ENCODE measurements at regions not wholly inside any gene's neighbourhood (a gene's known extent, or its start where the extent isn't known, plus 50 kb on each side); places are given as distances from the start of the nearest gene placed in this dataset.

- peaks cover 3 to 8% of the 10 kb centered on the region in 2 donors for H3K4me1 ChIP-seq (ENCODE audit: control insufficient read depth in 1 of 2, insufficient read depth in 2 of 2, low read length in 2 of 2)
- no peak overlapping the region for H3K27ac ChIP-seq (ENCODE audit: low read depth, low read length)
Observed at GRCh38 chr5:149433524-149434131, 54.5 kb upstream of the IL17B start.

DNA sequence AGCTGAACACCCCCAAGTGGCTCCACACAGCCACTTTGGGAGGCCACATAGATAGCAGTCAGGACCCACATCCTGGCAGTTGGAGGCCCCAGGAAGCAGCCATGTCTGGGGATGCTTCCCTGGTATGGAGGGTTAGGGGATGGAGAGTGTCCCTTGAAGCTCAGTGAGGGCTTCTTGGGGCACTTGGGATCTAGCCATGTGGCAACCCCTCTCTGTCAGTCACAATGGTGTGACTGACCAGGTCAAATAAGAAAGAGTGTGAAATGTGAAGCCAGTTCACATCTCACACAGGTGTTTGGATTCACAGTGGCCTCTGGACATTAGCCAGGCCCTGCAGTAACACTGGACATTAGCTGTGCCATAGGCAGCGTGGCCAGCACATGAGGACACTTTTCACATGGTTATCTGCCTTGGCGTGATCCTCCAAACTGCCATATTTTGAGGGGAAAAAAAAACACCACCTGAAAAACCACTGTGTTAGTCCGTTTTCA lies 53.9 kb upstream of the IL17B start:
- Histone ChIP-seq H3K27me3 (ENCODE audit: control insufficient read depth in 1 of 2, insufficient read depth in 2 of 2, low read length in 2 of 2) (no peaks in the 10 kb centered on the region), H3K9ac (ENCODE audit: low read depth in 1 of 2, low read length in 2 of 2) (no peak overlapping the region), H3K36me3 (ENCODE audit: control insufficient read depth in 1 of 2, insufficient read depth in 2 of 2, low read length in 2 of 2) (peaks cover 0 to 5% of the 10 kb centered on the region in 2 donors), H3K4me3 (ENCODE audit: low read depth in 1 of 2, low read length in 2 of 2) (no peak overlapping the region), H3K4me1 (ENCODE audit: control insufficient read depth in 1 of 2, insufficient read depth in 2 of 2, low read length in 2 of 2) (peaks cover 0 to 8% of the 10 kb centered on the region in 2 donors), H3K9me3 (ENCODE audit: control insufficient read depth in 1 of 2, low read length in 2 of 2) (no peaks in the 10 kb centered on the region), H3K27ac (ENCODE audit: low read depth, low read length) (no peak overlapping the region)

More at GRCh38 chr5:149433524-149434131, 54.5 kb upstream of the IL17B start:
- Histone ChIP-seq H3K9ac (ENCODE audit: low read depth in 1 of 2, low read length in 2 of 2) (no peak overlapping the region), H3K4me3 (ENCODE audit: low read depth in 1 of 2, low read length in 2 of 2) (no peak overlapping the region), H3K9me3 (ENCODE audit: control insufficient read depth in 1 of 2, low read length in 2 of 2) (no peaks in the 10 kb centered on the region), H3K36me3 (ENCODE audit: control insufficient read depth in 1 of 2, insufficient read depth in 2 of 2, low read length in 2 of 2) (peaks cover 0 to 5% of the 10 kb centered on the region in 2 donors), H3K27me3 (ENCODE audit: control insufficient read depth in 1 of 2, insufficient read depth in 2 of 2, low read length in 2 of 2) (no peaks in the 10 kb centered on the region)

- Histone ChIP-seq H3K4me3 (ENCODE audit: low read depth in 1 of 2, low read length in 2 of 2) (no peak overlapping the region), H3K4me1 (ENCODE audit: control insufficient read depth in 1 of 2, insufficient read depth in 2 of 2, low read length in 2 of 2) (peaks cover 0 to 8% of the 10 kb centered on the region in 2 donors), H3K9me3 (ENCODE audit: control insufficient read depth in 1 of 2, low read length in 2 of 2) (no peaks in the 10 kb centered on the region), H3K36me3 (ENCODE audit: control insufficient read depth in 1 of 2, insufficient read depth in 2 of 2, low read length in 2 of 2) (peaks cover 0 to 6% of the 10 kb centered on the region in 2 donors), H3K27ac (ENCODE audit: low read depth, low read length) (no peak overlapping the region), H3K9ac (ENCODE audit: low read depth in 1 of 2, low read length in 2 of 2) (no peak overlapping the region), H3K27me3 (ENCODE audit: control insufficient read depth in 1 of 2, insufficient read depth in 2 of 2, low read length in 2 of 2) (no peaks in the 10 kb centered on the region)
Observed at GRCh38 chr5:149432376-149432775, 53.3 kb upstream of the IL17B start.

GRCh38 chr5:149429839-149430721 lies 51.0 kb upstream of the IL17B start:
- no peak overlapping the region for H3K4me3 ChIP-seq (ENCODE audit: low read depth in 1 of 2, low read length in 2 of 2)
- no peaks in the 10 kb centered on the region for H3K9me3 ChIP-seq (ENCODE audit: control insufficient read depth in 1 of 2, low read length in 2 of 2)
- H3K9ac ChIP-seq (ENCODE audit: low read depth in 1 of 2, low read length in 2 of 2): no peak overlapping the region
- H3K36me3 ChIP-seq (ENCODE audit: control insufficient read depth in 1 of 2, insufficient read depth in 2 of 2, low read length in 2 of 2): peaks cover 0 to 10% of the 10 kb centered on the region in 2 donors
- peaks cover 0 to 8% of the 10 kb centered on the region in 2 donors for H3K4me1 ChIP-seq (ENCODE audit: control insufficient read depth in 1 of 2, insufficient read depth in 2 of 2, low read length in 2 of 2)
- H3K27ac ChIP-seq (ENCODE audit: low read depth, low read length): no peak overlapping the region
- no peaks in the 10 kb centered on the region for H3K27me3 ChIP-seq (ENCODE audit: control insufficient read depth in 1 of 2, insufficient read depth in 2 of 2, low read length in 2 of 2)

Measured in duodenal mucosa (tissue), 2 donors.